GM19463 (cell line): ENCODE measurements at regions not wholly inside any gene's neighbourhood (a gene's known extent, or its start where the extent isn't known, plus 50 kb on each side); places are given as distances from the start of the nearest gene placed in this dataset.
"Not testable (repeated sequence)": the region's sequence is repeated elsewhere in the genome, so short reads cannot be mapped to it uniquely, and the experiment has no call there.

Experiments
- ATAC-seq: cut with Tn5 transposase; IDR thresholded peaks from one replicate; pipeline ENCODE4 v1.9.1; 2021; ENCODE audit warnings: mild to moderate bottlenecking, moderate library complexity; ENCODE audit not compliant: unreplicated experiment

- ATAC-seq = no peak
These were observed 417.5 kb downstream of the RSL24D1 start for GRCh38 chr15:54779271-54779670.

- no peak for ATAC-seq
These were observed 420.3 kb downstream of the RSL24D1 start for GRCh38 chr15:54776410-54776809.

GRCh38 chr15:54772663-54773062 is 424.1 kb downstream of the RSL24D1 start:
- ATAC-seq = no peak

GRCh38 chr15:54749461-54749860 is 447.3 kb downstream of the RSL24D1 start:
- not testable (repeated sequence) for ATAC-seq

- no peak for ATAC-seq
These were observed 474.3 kb downstream of the RSL24D1 start for GRCh38 chr15:54722342-54722986.

GRCh38 chr15:54719325-54719724 is 477.4 kb downstream of the RSL24D1 start:
- ATAC-seq = no peak

- ATAC-seq = no peak
These were observed 488.7 kb downstream of the RSL24D1 start for GRCh38 chr15:54707805-54708752.

- no peak for ATAC-seq
These were observed 509.1 kb downstream of the RSL24D1 start for GRCh38 chr15:54687628-54688027.
